ENCODE measurements at regions not wholly inside any gene's neighbourhood (a gene's known extent, or its start where the extent isn't known, plus 50 kb on each side); places are given as distances from the start of the nearest gene placed in this dataset.

- TF ChIP-seq POLR2A (IDR thresholded peaks at IDR 0.05) (no peak), CTCF (IDR thresholded peaks at IDR 0.05) (no peak), POLR2AphosphoS5 (IDR thresholded peaks at IDR 0.05) (no peak)
Measured at GRCh38 chr5:144101616-144102015, 68.8 kb downstream of the YIPF5 start.
